Fibroblast of the aortic adventitia (primary cell): ENCODE measurements at regions not wholly inside any gene's neighbourhood (a gene's known extent, or its start where the extent isn't known, plus 50 kb on each side); places are given as distances from the start of the nearest gene placed in this dataset.
"Not testable (repeated sequence)": the region's sequence is repeated elsewhere in the genome, so short reads cannot be mapped to it uniquely, and the experiment has no call there.

Source experiments
- DNase-seq: peaks from one replicate; pipeline ENCODE4 v3.0.0-alpha.2; 2010; ENCODE audit warnings: low read depth
- H3K4me3 ChIP-seq: 2 replicates; pipeline ENCODE4 v1.5.1; 2011; ENCODE audit warnings: low read depth, mild to moderate bottlenecking, control low read depth, low read length, moderate library complexity
- CTCF ChIP-seq: IDR thresholded peaks from 2 replicates; pipeline ENCODE4 v1.5.1; 2011; ENCODE audit warnings: mild to moderate bottlenecking, low read length, control low read depth, inconsistent platforms; ENCODE audit not compliant: insufficient read depth

- DNase-seq, H3K4me3 ChIP-seq: not testable (repeated sequence)
Measured at GRCh38 chr1:807699-808390, 115.9 kb upstream of the SAMD11 start.

GRCh38 chr1:810949-811348 is 112.8 kb upstream of the SAMD11 start:
- not testable (repeated sequence) for H3K4me3 ChIP-seq, DNase-seq

GRCh38 chr1:812535-813127 is 111.1 kb upstream of the SAMD11 start:
- not testable (repeated sequence) for H3K4me3 ChIP-seq, DNase-seq

- H3K4me3 ChIP-seq, DNase-seq: not testable (repeated sequence)
Measured at GRCh38 chr1:814543-814942, 109.2 kb upstream of the SAMD11 start.

GRCh38 chr1:815147-815922 is 108.4 kb upstream of the SAMD11 start:
- not testable (repeated sequence) for DNase-seq, H3K4me3 ChIP-seq

- H3K4me3 ChIP-seq, result peak overlapping the region; percentile 47
- peak; percentile 97 for DNase-seq
Measured at GRCh38 chr1:817071-817599, 106.6 kb upstream of the SAMD11 start.

- H3K4me3 ChIP-seq, result peak overlapping the region; percentile 51
- peak; percentile 33 for DNase-seq
Measured at GRCh38 chr1:817658-818617, 105.8 kb upstream of the SAMD11 start.

- TF ChIP-seq CTCF, result no peak
- no peak overlapping the region for H3K4me3 ChIP-seq
- DNase-seq, result peak; percentile 38
Measured at GRCh38 chr1:818618-819291, 105.0 kb upstream of the SAMD11 start.

- no peak for DNase-seq
- no peak overlapping the region for H3K4me3 ChIP-seq
- TF ChIP-seq CTCF, result no peak
Measured at GRCh38 chr1:820962-821361, 102.8 kb upstream of the SAMD11 start.

- peak; percentile 26 for DNase-seq
- H3K4me3 ChIP-seq, result peak overlapping the region; percentile 72
Measured at GRCh38 chr1:826808-827207, 96.9 kb upstream of the SAMD11 start.

- peak overlapping the region; percentile 72 for H3K4me3 ChIP-seq
- peak; percentile 78 for DNase-seq
Measured at GRCh38 chr1:827211-828063, 96.3 kb upstream of the SAMD11 start.

GRCh38 chr1:829324-829723 is 94.4 kb upstream of the SAMD11 start:
- not testable (repeated sequence) for DNase-seq, H3K4me3 ChIP-seq

- not testable (repeated sequence) for H3K4me3 ChIP-seq, DNase-seq
Measured at GRCh38 chr1:829932-830331, 93.8 kb upstream of the SAMD11 start.

- not testable (repeated sequence) for DNase-seq, H3K4me3 ChIP-seq
Measured at GRCh38 chr1:830750-831149, 93.0 kb upstream of the SAMD11 start.
